ENCODE measurements at regions not wholly inside any gene's neighbourhood (a gene's known extent, or its start where the extent isn't known, plus 50 kb on each side); places are given as distances from the start of the nearest gene placed in this dataset.

GRCh38 chr14:28673056-28673455, 93.5 kb upstream of the FOXG1 start:
- DNase-seq (ENCODE audit: low read depth), result peak; percentile 58
- H3K4me3 ChIP-seq (ENCODE audit: low read length), result no peak overlapping the region
- no peak for TF ChIP-seq CTCF (IDR thresholded peaks at IDR 0.05; ENCODE audit: insufficient read depth, low read depth, low read length, missing control alignments)

GRCh38 chr14:28676479-28676878, 90.1 kb upstream of the FOXG1 start:
- no peak for TF ChIP-seq CTCF (IDR thresholded peaks at IDR 0.05; ENCODE audit: insufficient read depth, low read depth, low read length, missing control alignments)
- H3K4me3 ChIP-seq (ENCODE audit: low read length), result no peak overlapping the region
- peak; percentile 97 for DNase-seq (ENCODE audit: low read depth)

GRCh38 chr14:28677381-28677780, 89.2 kb upstream of the FOXG1 start:
- no peak for TF ChIP-seq CTCF (IDR thresholded peaks at IDR 0.05; ENCODE audit: insufficient read depth, low read depth, low read length, missing control alignments)
- no peak overlapping the region for H3K4me3 ChIP-seq (ENCODE audit: low read length)
- no peak for DNase-seq (ENCODE audit: low read depth)

- H3K4me3 ChIP-seq (ENCODE audit: low read length), result no peak overlapping the region
- no peak for DNase-seq (ENCODE audit: low read depth)
- TF ChIP-seq CTCF (IDR thresholded peaks at IDR 0.05; ENCODE audit: insufficient read depth, low read depth, low read length, missing control alignments), result no peak
Measured at GRCh38 chr14:28678887-28679286, 87.7 kb upstream of the FOXG1 start.

- DNase-seq (ENCODE audit: low read depth), result peak; percentile 30
Measured at GRCh38 chr14:28681681-28682080, 84.9 kb upstream of the FOXG1 start.

GRCh38 chr14:28690029-28690692, 76.4 kb upstream of the FOXG1 start:
- no peak for TF ChIP-seq CTCF (IDR thresholded peaks at IDR 0.05; ENCODE audit: insufficient read depth, low read depth, low read length, missing control alignments)
- no peak for DNase-seq (ENCODE audit: low read depth)
- no peak overlapping the region for H3K4me3 ChIP-seq (ENCODE audit: low read length)

More at GRCh38 chr14:28681681-28682080, 84.9 kb upstream of the FOXG1 start:
- TF ChIP-seq CTCF (IDR thresholded peaks at IDR 0.05; ENCODE audit: insufficient read depth, low read depth, low read length, missing control alignments), result peak; percentile 47
- no peak overlapping the region for H3K4me3 ChIP-seq (ENCODE audit: low read length)

GRCh38 chr14:28695109-28695508, 71.5 kb upstream of the FOXG1 start:
- no peak for DNase-seq (ENCODE audit: low read depth)
- no peak overlapping the region for H3K4me3 ChIP-seq (ENCODE audit: low read length)
- TF ChIP-seq CTCF (IDR thresholded peaks at IDR 0.05; ENCODE audit: insufficient read depth, low read depth, low read length, missing control alignments), result no peak

Measured in epithelial cell of esophagus (primary cell).